Activated T-helper 1 cell treated with anti-CD3 and anti-CD28 coated beads, Interleukin-2, amount 50 U/mL, for 16 hours (primary cell): ENCODE measurements at regions not wholly inside any gene's neighbourhood (a gene's known extent, or its start where the extent isn't known, plus 50 kb on each side); places are given as distances from the start of the nearest gene placed in this dataset.
"Not testable (repeated sequence)": the region's sequence is repeated elsewhere in the genome, so short reads cannot be mapped to it uniquely, and the experiment has no call there.

Source experiments
- DNase-seq, 2 donors: peaks; one replicate each; pipeline ENCODE4 v3.0.0-alpha.2; 2020; ENCODE audit warnings: low read depth in 1 of 2, low spot score in 1 of 2

DNA sequence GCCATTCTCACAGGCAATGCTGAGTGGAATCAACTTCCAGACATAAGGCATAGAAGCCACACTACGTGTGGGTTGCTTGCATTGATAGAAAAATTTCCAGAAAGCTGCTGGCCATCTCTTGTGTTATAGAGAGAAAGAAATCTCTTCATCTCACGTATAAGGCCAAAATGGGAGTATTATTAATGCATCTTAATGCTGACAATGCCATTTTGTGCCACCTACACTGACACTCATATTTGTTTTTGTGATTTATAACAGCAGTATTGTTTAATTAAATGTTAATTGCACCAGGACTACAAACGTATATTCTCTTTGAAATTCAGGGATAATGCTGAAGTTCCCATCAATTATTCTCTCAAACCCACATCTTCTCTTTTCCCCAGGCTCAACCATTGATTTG, 56.1 kb upstream of the TMEM132D start:
- no peak for DNase-seq

DNA sequence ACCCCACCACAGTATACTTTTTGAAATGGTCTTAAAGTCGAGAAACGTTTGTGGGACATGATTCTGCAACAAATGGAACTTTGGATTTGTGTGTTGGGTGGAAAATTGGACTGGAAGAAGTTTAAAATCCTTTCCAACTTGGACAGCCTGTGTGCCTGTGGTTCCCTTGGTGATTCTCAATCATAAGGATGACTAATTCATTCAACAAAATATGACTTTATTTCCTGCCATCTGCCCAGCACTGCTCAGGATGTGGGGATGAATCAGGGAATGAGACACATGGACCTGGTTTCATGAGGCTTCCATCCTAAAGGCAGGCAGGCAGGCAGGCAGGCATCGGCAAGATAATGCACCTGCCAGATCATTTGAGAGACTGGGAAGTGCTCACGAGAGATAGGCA, 57.3 kb upstream of the TMEM132D start:
- no peak for DNase-seq

DNA sequence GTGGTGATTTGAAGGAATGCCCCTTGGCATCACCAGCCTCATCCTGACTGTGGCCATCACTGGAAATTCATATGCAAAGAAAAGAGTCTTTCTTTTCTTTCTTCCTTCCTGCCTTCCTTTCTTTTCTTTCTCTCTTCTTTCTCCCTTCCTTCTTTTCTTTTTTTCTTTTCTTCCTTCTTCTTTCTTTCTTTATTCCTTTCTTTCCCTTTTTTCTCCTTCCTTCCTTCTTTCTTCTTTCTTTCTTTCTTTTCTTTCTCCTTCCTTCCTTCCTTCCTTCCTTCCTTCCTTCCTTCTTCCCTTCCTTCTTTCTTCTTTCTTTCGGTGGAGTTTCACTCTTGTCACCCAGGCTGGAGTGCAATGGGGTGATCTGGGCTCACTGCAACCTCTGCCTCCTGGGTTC, 58.0 kb upstream of the TMEM132D start:
- DNase-seq, result no peak

DNA sequence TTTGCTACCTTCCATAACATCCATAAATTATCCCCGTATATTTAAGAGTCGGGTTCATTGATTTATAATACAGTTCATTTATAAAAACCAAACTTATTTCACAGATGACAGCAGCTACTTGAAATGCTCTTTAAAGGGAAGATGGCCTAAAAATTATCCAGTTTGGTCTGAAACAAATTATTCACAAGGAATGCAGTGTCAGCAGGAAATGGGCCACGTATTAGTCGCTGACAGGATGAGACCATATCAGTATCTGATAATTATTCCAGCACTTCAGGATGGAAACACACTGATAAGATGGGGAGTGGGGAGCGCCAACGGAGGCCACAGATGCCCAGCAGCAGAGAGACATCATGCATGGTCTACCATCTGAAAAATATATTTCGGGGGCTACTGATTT, 60.5 kb upstream of the TMEM132D start:
- no peak for DNase-seq

DNA sequence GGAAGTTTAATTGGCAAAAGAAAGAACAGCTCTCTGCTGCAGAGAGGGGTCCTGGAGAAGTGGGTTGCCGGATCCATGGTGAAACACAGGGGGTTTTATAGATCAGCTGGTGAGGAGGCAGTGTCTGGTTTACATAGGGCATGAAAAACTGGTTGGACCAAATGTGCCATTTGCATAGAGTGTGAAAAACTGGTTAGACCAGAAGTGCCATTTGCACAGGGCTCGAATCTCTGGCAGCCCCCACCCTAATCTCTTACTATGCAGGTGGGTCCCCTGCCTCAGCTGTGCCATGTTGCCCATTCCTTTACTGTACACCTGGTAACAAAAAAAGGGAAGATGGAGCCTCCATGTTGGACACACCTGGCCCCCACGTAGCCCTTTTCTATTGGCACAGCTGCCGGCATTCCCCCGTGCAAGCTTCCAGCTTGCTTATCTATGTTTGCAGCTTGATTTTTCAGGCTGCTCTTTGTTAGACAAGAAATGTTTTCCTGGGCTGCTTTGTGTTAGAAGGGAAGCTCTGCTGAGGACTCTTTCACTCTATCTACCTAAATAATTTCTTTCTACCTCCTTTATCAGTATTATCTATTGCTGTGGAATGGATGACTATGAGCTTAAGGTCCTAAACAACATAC, 61.1 kb upstream of the TMEM132D start:
- DNase-seq, result no peak

DNA sequence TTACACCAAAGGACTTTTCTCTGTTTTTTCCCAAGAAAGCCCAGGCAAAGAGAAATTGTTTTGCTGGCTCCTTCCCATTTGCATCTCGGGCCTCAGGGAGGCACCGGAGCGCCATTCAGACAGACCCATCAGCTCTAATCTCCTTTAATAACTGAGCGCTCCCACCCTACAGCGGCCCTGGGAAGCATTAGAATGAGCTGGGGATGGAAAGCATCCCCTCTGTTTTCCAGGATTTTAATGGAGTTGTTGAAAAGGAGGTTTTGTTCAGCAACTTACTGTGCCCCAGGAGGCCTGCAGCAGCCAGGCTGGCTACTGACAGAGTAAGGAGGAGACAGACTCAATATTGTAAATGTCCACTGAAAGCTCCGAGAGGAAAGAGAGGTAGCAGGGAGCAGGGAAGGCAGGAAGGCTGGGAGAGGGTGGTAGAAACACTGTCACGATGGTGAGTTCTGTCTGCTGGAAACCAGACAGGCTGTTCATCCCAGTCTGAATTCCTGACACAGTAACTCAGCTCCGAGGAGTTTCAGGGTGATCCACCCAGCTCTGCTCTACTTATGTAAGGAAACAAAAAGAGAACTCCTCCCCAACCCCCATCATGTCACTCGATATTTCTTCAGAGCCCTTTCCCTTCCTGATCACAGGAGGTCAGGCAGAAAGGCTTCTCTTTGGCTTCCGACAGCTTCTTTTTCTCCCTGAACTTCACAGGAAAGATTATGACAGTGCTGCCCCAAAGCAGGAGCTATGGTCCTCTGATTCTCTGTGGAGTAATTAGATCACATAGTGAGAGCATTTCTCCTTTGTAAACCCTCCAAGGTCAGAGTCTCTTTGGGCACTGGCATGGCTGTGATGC, 62.5 kb upstream of the TMEM132D start:
- no peak for DNase-seq

DNA sequence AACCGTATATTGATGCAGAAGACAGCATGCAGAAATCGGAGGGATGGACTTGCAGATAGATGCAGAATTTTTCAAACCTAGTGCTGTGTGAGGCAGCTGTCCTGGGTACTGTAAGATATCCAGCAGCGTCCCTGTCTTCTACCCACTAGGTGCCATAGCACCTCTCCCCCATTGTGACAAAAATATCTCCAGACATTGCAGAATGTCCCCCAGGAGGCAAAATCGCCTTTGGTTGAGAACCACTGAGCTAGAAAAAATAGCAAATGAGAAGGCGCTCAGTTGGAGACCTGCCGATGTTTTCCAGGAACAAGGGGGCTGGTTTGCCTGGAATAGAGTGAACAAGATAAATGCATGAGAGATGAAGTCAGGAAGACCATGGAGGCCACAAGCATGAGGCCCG, 67.9 kb upstream of the TMEM132D start:
- DNase-seq, result no peak

DNA sequence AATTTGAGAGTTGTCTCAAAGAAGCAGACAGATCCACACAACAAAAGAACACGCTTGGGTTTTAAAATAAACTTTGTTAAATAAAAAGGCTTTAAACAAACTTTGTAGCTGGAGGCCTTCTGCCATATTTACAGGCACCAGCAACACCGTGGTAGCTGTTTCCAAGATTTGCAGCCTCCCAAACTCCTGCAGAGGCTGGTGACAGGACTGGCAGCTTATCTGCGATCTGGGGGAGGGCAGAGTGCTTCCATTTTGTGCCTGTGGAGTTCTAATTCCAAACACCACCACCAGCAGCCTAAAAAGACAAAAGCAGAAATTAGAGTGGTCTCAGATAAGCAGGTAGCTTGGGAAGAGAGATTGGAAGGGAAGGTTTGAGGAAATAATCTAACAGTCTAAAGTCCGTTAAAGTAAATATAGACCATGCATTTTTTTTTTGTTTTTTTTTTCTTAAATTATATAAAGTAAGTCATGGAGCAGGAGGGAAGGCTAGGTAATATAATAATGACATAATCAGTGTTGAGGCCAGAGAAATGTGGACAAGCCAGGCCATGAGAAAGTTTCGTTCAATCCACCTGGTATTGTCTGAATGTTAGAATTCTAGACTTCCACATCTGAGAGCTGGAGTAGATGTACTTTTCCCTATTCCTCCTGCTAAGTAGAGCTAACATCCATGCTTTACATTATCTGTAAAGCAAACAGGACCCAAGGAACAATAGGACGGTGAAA, 69.6 kb upstream of the TMEM132D start:
- DNase-seq, result no peak

DNA sequence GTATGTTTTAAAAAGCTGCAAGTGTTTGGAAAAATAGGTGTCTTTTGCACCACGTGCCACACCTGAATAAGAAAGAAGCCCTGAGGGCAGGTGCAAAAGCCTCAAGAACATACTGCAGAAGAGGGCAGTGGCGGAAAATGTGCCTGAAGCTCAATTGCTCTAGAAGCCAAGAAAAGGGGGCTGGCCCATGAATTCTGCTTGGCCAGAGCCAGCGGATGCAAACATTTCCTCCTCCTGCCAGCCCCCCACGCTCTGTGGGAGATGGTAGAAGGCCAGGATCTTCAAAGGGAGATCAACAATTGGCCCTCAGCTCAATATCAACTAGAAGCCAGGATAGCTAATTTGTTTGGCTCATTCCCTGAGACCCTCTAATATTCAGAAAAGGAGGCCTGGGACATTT, 80.3 kb upstream of the TMEM132D start:
- DNase-seq, result no peak

DNA sequence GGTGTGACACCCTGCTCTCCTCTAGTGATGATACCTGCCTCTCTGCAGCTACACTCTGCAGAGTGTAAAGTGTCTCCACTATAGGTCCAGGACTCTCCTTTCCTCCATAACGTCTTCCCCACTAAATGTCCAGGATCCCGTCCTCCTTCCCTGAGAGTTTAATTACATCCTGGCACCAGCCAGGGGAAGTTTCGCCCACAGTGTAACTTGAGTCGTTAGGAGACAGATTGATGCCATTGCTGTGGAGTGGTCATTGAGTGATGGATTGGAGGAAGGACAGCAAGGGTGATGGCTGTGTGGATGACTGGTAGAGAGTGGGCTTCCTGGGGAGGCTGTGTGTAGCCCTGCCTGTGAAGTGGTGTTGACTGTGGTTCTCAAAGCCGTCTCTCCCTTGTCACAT, 84.0 kb upstream of the TMEM132D start:
- DNase-seq, result no peak

DNA sequence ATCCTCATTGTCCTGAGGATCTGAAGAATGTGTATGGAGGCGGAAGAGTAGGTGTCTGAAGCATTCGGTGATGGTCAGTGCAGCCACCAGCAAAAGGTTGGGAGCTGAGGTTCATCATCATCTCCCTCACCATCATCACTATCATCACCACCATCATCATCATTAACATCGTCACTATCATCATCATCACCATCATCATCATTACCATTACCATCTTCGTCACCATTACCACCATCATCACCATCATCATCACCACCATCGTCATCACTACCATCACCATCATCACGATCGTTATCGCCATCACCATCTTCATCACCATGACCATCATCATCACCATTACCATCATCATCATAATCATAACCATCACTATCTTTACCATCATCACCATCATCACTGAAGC, 90.8 kb upstream of the TMEM132D start:
- no peak for DNase-seq

DNA sequence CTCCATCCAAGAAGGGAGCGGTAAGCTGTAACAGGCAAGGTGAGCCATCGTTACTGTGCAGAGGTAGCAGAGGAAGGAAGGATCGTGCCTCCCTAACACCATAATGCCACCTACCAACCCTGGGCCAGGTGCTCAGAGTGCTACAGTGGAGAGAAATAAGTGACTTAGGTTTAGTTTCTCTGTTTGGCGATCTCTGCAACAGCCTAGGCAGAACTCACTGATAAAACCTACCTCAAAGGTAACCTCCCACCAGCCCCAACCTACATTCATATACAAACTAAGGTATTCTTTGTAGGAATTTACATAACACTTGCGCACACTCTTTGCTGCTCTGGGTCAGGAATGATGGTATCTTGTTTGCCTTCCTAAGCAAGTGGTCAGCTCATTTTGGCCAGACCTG, 93.4 kb upstream of the TMEM132D start:
- DNase-seq, result no peak

DNA sequence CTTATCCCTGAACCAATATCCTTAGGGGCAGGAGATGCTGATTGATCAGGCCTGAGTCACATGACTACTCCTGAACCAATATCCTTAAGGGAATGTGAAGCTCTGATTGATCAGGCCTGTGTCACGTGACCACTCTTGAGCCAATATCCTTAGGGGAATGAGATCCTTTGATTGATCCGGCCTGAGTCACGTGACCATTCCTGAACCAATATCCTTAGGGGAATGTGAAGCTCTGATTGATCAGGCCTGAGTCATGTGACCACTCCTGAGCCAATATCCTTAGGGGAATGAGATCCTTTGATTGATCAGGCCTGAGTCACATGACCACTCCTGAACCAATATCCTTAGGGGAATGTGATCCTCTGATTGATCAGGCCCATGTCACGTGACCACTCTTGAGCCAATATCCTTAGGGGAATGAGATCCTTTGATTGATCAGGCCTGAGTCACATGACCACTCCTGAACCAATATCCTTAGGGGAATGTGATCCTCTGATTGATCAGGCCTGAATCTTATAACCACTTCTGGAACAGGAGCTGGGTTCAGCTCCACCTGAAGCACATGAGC, 100.6 kb upstream of the TMEM132D start:
- not testable (repeated sequence) for DNase-seq

DNA sequence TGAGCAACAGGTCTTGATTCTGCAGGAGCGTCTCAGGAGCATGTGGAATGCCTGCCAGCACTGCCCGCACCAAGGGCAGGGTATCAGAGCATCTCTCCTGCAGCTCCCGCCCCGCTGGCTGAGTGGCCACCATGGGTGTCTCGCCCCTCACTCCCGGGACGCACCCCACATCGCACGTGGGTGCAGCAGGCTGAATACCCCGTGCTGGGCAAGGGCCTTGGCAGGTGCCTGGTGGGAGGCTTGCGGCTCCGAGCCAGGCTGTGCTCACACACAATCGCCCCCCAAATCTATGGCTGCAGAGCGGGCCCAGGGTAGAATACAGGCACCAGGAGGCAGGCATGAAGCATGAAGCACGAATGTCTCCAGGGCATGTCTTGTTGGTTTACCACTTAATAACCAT, 103.9 kb upstream of the TMEM132D start:
- DNase-seq, result no peak

DNA sequence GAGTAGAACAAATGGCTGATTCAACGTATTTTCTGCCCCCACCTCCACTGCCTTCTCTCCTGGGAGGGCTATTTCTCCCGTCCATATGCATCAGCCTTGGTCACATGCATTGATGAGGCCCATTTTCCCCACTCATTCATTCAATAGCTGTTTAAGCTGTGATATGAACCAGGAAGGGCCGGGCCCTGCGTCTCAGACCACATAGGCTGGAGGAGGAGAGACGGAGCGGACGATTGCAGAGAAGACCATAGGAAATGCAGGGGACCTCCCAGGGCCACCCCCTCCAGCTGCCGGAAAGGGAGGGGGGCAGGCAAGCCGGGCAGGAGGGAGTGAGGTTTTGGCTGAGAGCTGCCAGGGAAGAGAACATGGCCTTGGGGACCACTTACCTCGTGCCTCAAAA, 104.4 kb upstream of the TMEM132D start:
- DNase-seq, result no peak

DNA sequence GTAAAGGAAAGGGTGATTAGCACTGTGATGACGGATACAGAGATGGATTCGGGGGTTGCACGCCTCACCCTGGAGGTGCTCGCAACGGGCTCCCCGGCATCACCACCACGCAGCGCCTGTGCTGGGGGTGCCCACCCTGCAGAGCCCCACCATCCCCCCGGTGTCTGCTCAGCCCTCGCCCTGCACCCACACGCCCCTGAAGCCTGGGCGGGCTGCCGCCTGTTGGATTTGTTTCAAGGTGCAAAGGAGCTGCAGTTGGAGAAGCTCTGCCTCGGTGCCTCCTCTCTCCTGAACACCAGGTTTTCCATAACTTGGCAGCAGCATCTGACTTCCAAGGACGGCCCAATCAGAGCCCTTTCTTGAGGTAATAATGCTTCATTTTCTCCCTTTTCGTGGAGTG, 106.1 kb upstream of the TMEM132D start:
- DNase-seq, result no peak

DNA sequence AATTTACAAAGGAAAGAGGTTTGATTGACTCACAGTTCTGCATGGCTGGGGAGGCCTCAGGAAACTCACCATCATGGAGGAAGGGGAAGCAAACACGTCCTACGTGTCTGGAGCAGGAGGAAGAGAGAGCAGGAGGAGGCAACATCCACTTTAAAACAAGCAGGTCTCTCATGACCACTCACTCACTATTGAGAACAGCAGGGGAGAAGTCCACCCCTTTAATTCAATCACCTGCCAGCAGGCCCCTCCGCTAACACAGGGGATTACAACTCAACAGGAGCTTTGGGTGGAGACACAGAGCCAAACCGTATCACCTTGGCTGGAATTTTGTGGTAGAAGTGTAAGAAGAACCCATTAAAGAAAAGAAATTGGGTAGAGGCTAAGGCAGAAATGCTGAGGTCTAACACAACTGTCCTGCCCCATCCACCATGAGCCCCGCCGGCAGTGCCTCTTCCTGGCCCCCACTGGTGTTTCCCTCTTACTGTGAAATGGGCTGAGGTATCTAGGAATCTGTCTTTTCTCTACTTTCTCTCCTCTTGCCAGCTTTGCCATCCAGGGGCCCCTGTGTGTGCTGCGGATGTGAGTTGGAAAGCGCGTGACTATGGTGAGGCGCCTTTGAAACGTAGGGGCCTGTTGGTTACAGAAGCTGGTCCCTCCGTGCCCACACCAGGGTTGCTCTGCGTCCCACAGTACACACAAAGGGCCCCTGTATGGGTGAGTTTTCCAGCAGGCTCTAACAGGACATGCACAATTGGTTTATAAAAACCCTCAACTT, 108.0 kb upstream of the TMEM132D start:
- no peak for DNase-seq

DNA sequence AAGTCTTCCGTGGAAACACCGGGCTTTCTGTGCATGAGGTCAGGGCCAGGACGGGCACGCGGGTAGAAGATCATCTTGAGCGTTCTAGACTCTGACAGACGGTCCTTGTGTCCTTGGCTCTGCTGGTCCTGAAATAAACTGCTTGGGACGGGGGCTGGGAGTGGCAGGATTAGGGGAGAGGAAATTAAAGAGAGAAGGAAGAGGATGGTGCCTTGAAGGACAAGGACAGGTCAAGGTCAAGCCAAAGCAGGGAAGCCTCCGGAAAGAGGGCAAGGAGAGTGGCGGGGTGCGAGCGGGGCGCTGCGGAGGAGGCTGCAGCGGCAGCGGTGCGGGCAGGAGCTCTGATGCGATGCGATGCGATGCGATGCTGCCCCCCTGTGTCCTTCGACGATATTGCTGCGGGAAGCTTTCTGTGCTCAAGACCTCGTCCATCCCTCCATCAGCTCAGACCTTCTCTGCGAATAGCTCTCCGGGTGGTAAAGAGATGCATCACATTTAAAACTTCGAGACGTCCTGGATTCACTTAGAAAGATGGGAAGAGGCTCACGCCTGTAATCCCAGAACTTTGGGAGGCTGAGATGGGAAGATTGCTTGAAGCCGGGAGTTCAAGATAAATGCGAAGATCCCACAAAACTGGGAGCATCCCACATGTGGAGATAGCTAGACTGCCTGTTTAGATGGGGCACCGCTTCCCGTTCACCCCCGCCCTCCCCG, 110.1 kb upstream of the TMEM132D start:
- DNase-seq, result no peak

DNA sequence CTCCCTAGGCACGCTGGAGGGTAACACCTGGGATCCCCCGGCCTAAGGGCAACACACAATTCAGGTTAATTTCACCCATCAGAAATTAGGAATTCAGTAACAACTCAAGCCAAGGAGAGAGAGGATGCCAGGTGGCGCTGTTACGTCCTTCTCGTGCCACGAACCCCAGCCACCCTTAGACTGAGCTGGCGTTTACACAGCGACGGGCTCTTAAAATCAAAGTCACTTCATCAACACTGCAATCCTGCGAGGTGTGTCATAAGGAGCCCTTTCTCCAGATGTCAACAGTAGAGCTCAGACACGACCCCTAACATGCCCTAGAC, 110.6 kb upstream of the TMEM132D start:
- no peak for DNase-seq

DNA sequence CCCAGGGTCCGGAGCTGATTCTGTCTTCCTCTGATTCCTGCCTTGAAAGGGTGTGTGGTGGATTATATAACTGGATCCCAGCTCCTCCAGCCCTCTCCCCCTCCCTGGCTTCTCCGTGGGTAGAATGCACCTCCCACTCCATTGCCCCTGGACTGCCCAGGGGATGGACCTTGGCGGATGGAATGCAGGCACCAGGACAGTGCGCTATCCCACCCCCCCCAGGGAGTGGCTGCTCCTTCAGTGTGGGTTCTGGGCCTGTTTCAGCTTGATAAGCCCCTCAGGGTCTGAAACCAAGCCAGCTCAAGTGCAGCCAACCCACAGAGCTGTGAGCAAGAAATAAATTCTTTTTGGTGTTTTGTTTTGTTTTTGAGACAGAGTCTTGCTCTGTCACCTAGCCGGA, 112.4 kb upstream of the TMEM132D start:
- no peak for DNase-seq

DNA sequence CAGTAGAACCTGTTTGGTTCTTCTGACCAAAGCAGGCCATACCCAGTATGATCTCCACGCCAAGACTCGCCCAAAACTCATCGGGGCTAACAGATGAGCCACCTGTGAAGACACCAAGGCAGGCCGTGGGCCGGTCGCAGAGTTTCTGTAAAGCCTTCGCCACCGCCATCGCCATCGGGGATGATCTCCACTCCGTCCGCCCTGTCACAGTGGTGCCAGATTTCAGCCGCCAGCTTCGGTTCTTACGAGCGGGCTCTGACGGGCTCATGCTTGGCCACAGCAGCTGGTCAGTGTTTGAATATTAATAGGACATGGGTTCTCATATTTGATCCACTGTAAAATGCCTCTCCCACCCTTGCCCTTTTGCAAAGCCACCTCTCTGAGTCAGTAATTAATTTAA, 113.2 kb upstream of the TMEM132D start:
- DNase-seq, result no peak
